Endodermal cell (in vitro differentiated cells): ENCODE measurements at regions not wholly inside any gene's neighbourhood (a gene's known extent, or its start where the extent isn't known, plus 50 kb on each side); places are given as distances from the start of the nearest gene placed in this dataset.

Source experiments
- DNase-seq: peaks from one replicate; pipeline ENCODE4 v3.0.0-alpha.2; 2017
- H3K27ac ChIP-seq: 2 replicates; pipeline ENCODE4 v1.5.1; 2013; ENCODE audit warnings: mild to moderate bottlenecking, low read depth, low read length, moderate library complexity
- H3K27me3 ChIP-seq: 2 replicates; pipeline ENCODE4 v1.6.1; 2013; ENCODE audit warnings: mild to moderate bottlenecking, low read length, moderate library complexity; ENCODE audit not compliant: insufficient read depth, control insufficient read depth, poor library complexity, severe bottlenecking
- H3K36me3 ChIP-seq: 2 replicates; pipeline ENCODE4 v1.7.0; 2013; ENCODE audit warnings: mild to moderate bottlenecking, low read length, moderate library complexity; ENCODE audit not compliant: control insufficient read depth, insufficient read depth
- H3K4me1 ChIP-seq: one replicate; pipeline ENCODE4 v1.7.0; 2013; ENCODE audit warnings: low read length; ENCODE audit not compliant: control insufficient read depth, insufficient read depth
- H3K4me3 ChIP-seq: 2 replicates; pipeline ENCODE4 v1.5.1; 2013; ENCODE audit warnings: mild to moderate bottlenecking, low read length, moderate library complexity
- H3K9ac ChIP-seq: 2 replicates; pipeline ENCODE4 v1.6.1; 2013; ENCODE audit warnings: mild to moderate bottlenecking, low read length, moderate library complexity; ENCODE audit not compliant: poor library complexity, severe bottlenecking; ENCODE audit errors: extremely low read depth
- H3K9me3 ChIP-seq: 2 replicates; pipeline ENCODE4 v1.6.1; 2013; ENCODE audit warnings: mild to moderate bottlenecking, low read length, moderate library complexity; ENCODE audit not compliant: control insufficient read depth
- H3K27ac Mint-ChIP-seq: 2 replicates; pipeline ENCODE4 v1.8.0; 2020; ENCODE audit warnings: mixed read lengths
- H3K27me3 Mint-ChIP-seq: 2 replicates; pipeline ENCODE4 v1.8.0; 2021; ENCODE audit warnings: mild to moderate bottlenecking, mixed read lengths; ENCODE audit not compliant: insufficient read depth
- H3K36me3 Mint-ChIP-seq: 2 replicates; pipeline ENCODE4 v1.8.0; 2020; ENCODE audit warnings: low read depth, mixed read lengths
- H3K4me1 Mint-ChIP-seq: 2 replicates; pipeline ENCODE4 v1.8.0; 2020; ENCODE audit warnings: mixed read lengths
- H3K4me3 Mint-ChIP-seq: 2 replicates; pipeline ENCODE4 v1.8.0; 2020; ENCODE audit warnings: mild to moderate bottlenecking, moderate library complexity, mixed read lengths
- H3K9me3 Mint-ChIP-seq: 2 replicates; pipeline ENCODE4 v1.8.0; 2020; ENCODE audit warnings: mild to moderate bottlenecking, mixed read lengths
- WGBS, 2 experiments: methylation state at CpG; one replicate each; pipeline versions ENCODE4 v1.1.5 to v1.1.7; 2013; ENCODE audit warnings: missing lambda C conversion rate in 2 of 2, mixed read lengths in 1 of 2; ENCODE audit not compliant: insufficient coverage in 1 of 2, insufficient read length in 1 of 2; 5-methylcytosine and 5-hydroxymethylcytosine counted together
- TF ChIP-seq, protein P1 (sequence below): fragments of 200-600 bp; sonication (generic); conservative IDR thresholded peaks from 2 replicates; pipeline ENCODE4 v1.5.0; 2021; ENCODE audit warnings: antibody characterized with exemption, mild to moderate bottlenecking

DNA sequence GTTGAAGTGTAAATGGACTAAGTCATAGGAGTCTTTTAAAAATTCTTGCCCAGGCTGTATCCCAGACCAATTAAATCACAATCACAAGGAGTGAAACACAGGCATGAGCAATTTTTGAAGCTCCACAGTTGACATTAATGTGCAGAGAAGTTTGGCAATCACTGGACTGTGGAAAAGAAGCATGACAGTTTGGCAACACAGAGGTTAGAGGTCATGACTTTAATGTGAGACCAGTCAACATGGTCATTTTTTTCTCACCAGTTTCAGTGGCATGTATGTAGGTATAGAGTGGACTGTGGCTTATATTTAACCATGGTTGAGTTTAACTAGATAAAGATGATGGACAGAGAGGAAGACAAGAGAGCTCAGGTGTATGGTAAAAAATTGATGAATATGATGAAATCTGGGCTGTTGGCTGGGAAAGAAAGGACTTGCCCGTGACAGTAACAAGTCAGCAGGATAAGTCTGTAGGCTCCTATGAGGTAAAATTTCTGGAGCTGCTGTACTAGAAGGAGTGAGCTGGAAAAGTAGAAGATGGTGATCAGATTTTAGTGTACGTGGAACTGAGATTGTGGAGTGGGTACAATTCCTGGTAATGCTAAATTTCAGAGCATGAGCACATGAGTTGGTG lies 432.2 kb upstream of the GHITM start:
- Mint-ChIP-seq H3K4me3 (no peak overlapping the region), H3K27me3 (no peaks in the 10 kb centered on the region), H3K36me3 (no peaks in the 10 kb centered on the region), H3K27ac (no peak overlapping the region), H3K4me1 (peaks cover 4% of the 10 kb centered on the region), H3K9me3 (no peaks in the 10 kb centered on the region)
- Histone ChIP-seq H3K27ac (no peak overlapping the region), H3K9me3 (peaks cover 8% of the 10 kb centered on the region), H3K4me3 (no peak overlapping the region), H3K27me3 (no peaks in the 10 kb centered on the region), H3K36me3 (no peaks in the 10 kb centered on the region), H3K4me1 (no peaks in the 10 kb centered on the region), H3K9ac (no peak overlapping the region)
- WGBS, 2 experiments: 86 to 89% methylated on average over 2 of the region's 2 CpGs
- no peak for DNase-seq
- TF ChIP-seq, protein P1, sequence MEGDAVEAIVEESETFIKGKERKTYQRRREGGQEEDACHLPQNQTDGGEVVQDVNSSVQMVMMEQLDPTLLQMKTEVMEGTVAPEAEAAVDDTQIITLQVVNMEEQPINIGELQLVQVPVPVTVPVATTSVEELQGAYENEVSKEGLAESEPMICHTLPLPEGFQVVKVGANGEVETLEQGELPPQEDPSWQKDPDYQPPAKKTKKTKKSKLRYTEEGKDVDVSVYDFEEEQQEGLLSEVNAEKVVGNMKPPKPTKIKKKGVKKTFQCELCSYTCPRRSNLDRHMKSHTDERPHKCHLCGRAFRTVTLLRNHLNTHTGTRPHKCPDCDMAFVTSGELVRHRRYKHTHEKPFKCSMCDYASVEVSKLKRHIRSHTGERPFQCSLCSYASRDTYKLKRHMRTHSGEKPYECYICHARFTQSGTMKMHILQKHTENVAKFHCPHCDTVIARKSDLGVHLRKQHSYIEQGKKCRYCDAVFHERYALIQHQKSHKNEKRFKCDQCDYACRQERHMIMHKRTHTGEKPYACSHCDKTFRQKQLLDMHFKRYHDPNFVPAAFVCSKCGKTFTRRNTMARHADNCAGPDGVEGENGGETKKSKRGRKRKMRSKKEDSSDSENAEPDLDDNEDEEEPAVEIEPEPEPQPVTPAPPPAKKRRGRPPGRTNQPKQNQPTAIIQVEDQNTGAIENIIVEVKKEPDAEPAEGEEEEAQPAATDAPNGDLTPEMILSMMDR: no peak

DNA sequence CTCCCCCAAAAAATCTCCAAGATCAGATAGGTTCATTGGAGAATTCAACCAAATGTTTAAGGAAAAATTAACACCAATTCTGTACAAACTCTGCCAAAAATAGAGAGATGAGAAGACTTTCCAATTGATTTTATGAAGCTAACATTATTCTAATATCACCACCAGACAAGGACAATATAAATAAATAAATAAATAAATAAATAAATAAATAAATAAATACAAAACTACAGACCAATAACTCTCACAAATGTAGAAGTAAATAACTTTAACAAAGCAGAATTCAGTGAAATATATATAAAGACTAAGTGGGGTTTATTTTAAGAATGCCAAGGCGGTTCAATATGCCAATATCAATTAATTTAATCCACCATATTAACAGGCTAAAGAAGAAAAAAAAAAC lies 425.9 kb upstream of the GHITM start:
- H3K27me3 Mint-ChIP-seq: no peaks in the 10 kb centered on the region
- Histone ChIP-seq H3K4me3 (no peak overlapping the region), H3K9ac (no peak overlapping the region), H3K27me3 (no peaks in the 10 kb centered on the region), H3K27ac (no peak overlapping the region), H3K36me3 (no peaks in the 10 kb centered on the region), H3K4me1 (no peaks in the 10 kb centered on the region), H3K9me3 (peaks cover 6% of the 10 kb centered on the region)
- peaks cover 4% of the 10 kb centered on the region for H3K9me3 Mint-ChIP-seq
- WGBS, 2 experiments: 40% methylated on average over 1 of the region's 1 CpG; no CpG with 5 or more reads in 1 of the 2 experiments
- H3K4me3 Mint-ChIP-seq: no peak overlapping the region
- TF ChIP-seq, protein P1: no peak
- H3K36me3 Mint-ChIP-seq: no peaks in the 10 kb centered on the region
- no peak for DNase-seq
- H3K4me1 Mint-ChIP-seq: no peaks in the 10 kb centered on the region
- no peak overlapping the region for H3K27ac Mint-ChIP-seq

DNA sequence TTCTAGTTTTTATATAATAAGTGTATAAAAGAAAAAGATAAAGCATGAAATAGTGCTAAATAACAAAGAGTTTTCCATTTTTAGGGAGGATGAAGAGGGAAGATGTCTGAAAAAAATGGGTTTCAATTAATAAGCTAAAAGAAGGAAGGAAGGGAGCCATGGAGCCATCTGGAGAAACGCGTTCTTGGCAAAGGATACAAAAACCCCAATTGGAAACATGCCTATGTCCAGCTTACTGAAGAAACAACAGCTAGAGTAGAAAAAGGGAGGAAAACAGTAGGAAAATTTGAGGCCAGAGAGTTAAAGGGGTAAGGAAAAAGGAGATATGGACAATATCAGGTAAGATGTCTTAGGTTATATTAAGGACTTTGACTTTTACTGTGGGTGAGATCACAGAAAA lies 416.2 kb upstream of the GHITM start:
- Histone ChIP-seq H3K4me1 (no peaks in the 10 kb centered on the region), H3K4me3 (no peak overlapping the region), H3K9me3 (peaks cover 3% of the 10 kb centered on the region), H3K27me3 (no peaks in the 10 kb centered on the region), H3K9ac (no peak overlapping the region), H3K27ac (no peak overlapping the region), H3K36me3 (no peaks in the 10 kb centered on the region)
- H3K4me3 Mint-ChIP-seq: no peak overlapping the region
- TF ChIP-seq, protein P1: no peak
- peaks cover 12% of the 10 kb centered on the region for H3K4me1 Mint-ChIP-seq
- no peaks in the 10 kb centered on the region for H3K27me3 Mint-ChIP-seq
- no peaks in the 10 kb centered on the region for H3K9me3 Mint-ChIP-seq
- 100% methylated on average over 2 of the region's 2 CpGs; no CpG with 5 or more reads in 1 of the 2 experiments for WGBS, 2 experiments
- no peak overlapping the region for H3K27ac Mint-ChIP-seq
- no peak for DNase-seq
- H3K36me3 Mint-ChIP-seq: no peaks in the 10 kb centered on the region
